Endothelial cell of umbilical vein (primary cell): ENCODE measurements at regions not wholly inside any gene's neighbourhood (a gene's known extent, or its start where the extent isn't known, plus 50 kb on each side); places are given as distances from the start of the nearest gene placed in this dataset.

Experiments
- BruUV-seq: library from RNA; stranded (reverse); fragments of 400-500 nt; replicated peaks from 2 replicates; lab custom pipeline; 2021; lab: Mats Ljungman, UMichigan
- CTCF ChIA-PET: fragments of 300-600, 350-600 bp; sonication (Branson Sonifier 250); formaldehyde crosslinking; loops from one replicate; lab custom pipeline; 2021; ENCODE audit warnings: antibody characterized with exemption, inconsistent platforms; lab: Charles Lee
- POLR2A ChIA-PET: fragments of 300-600, 350-600 bp; sonication (Branson Sonifier 250); formaldehyde crosslinking; loops from one replicate; lab custom pipeline; 2021; ENCODE audit warnings: antibody characterized with exemption, inconsistent platforms; lab: Charles Lee
- DNase-seq: peaks from one replicate; pipeline ENCODE4 v3.0.0-alpha.2; 2011; ENCODE audit warnings: low read depth, low spot score
- FAIRE-seq: peaks from 2 replicates; lab custom pipeline; 2011; peaks lifted over from hg19 to GRCh38; lab: Jason Lieb, UNC
- H2AFZ ChIP-seq: 2 replicates; pipeline ENCODE4 v1.6.0; 2012; ENCODE audit warnings: low read depth, low read length, control low read depth, inconsistent platforms
- H3K27ac ChIP-seq: 2 replicates; pipeline ENCODE4 v1.5.1; 2011; ENCODE audit warnings: low read depth, mild to moderate bottlenecking, control low read depth, low read length, moderate library complexity; ENCODE audit not compliant: insufficient read depth
- H3K27me3 ChIP-seq, 2 experiments: 2 replicates each; pipeline versions ENCODE4 v1.6.0 to v1.6.1; 2011; ENCODE audit warnings: low read length in 2 of 2, mixed read lengths in 1 of 2; ENCODE audit not compliant: control insufficient read depth in 2 of 2, insufficient read depth in 2 of 2
- H3K36me3 ChIP-seq, 2 experiments: 2 replicates in 1 of 2; 3 replicates in 1 of 2; pipeline ENCODE4 v1.5.1; 2011; ENCODE audit warnings: low read length in 2 of 2, mild to moderate bottlenecking in 1 of 2, moderate library complexity in 1 of 2; ENCODE audit not compliant: control insufficient read depth in 2 of 2, insufficient read depth in 2 of 2; ENCODE audit errors: extremely low read depth in 1 of 2
- H3K4me1 ChIP-seq: 3 replicates; pipeline ENCODE4 v1.5.1; 2011; ENCODE audit warnings: mild to moderate bottlenecking, low read length; ENCODE audit not compliant: control insufficient read depth, insufficient read depth; ENCODE audit errors: extremely low read depth
- H3K4me2 ChIP-seq: 2 replicates; pipeline ENCODE4 v1.6.1; 2011; ENCODE audit warnings: low read length, control low read depth, mixed read lengths; ENCODE audit not compliant: insufficient read depth
- H3K4me3 ChIP-seq, 3 experiments: fragments of 200-600 bp in 1 of 3; sonication (generic), shearing (Covaris generic) in 1 of 3; replicated peaks in 1 of 3; 2 replicates each; pipeline ENCODE4 v1.5.1; 2011 to 2016; ENCODE audit warnings: control low read depth in 3 of 3, low read length in 3 of 3, mild to moderate bottlenecking in 2 of 3, inconsistent platforms in 1 of 3, low read depth in 1 of 3, moderate library complexity in 1 of 3; ENCODE audit not compliant: insufficient read depth in 1 of 3
- H3K79me2 ChIP-seq: 2 replicates; pipeline ENCODE4 v1.6.0; 2012; ENCODE audit warnings: low read length, inconsistent platforms; ENCODE audit not compliant: control insufficient read depth, insufficient read depth
- H3K9ac ChIP-seq: replicated peaks from 2 replicates; pipeline ENCODE3; 2011; ENCODE audit warnings: low read length, control low read depth; ENCODE audit not compliant: insufficient read depth; ENCODE audit errors: extremely low read depth
- H3K9me1 ChIP-seq: replicated peaks from 3 replicates; pipeline ENCODE4 v1.6.0; 2011; ENCODE audit warnings: mild to moderate bottlenecking, low read length; ENCODE audit not compliant: control insufficient read depth, insufficient read depth; ENCODE audit errors: extremely low read depth
- H3K9me3 ChIP-seq: replicated peaks from 2 replicates; pipeline ENCODE4 v1.5.1; 2012; ENCODE audit warnings: low read length, inconsistent platforms; ENCODE audit not compliant: control insufficient read depth, insufficient read depth
- H4K20me1 ChIP-seq: replicated peaks from 2 replicates; pipeline ENCODE3; 2011; ENCODE audit warnings: mild to moderate bottlenecking, low read length; ENCODE audit not compliant: control insufficient read depth, insufficient read depth; ENCODE audit errors: extremely low read depth
- EZH2 ChIP-seq: IDR thresholded peaks from 2 replicates; pipeline ENCODE4 v1.6.1; 2012; ENCODE audit warnings: borderline replicate concordance, low read depth, mild to moderate bottlenecking, moderate library complexity, low read length, inconsistent platforms; ENCODE audit not compliant: severe bottlenecking
- FOS ChIP-seq: IDR thresholded peaks from 2 replicates; pipeline ENCODE4 v1.6.1; 2011; ENCODE audit warnings: mild to moderate bottlenecking, low read length, moderate library complexity, borderline replicate concordance; ENCODE audit not compliant: insufficient read depth
- GATA2 ChIP-seq: IDR thresholded peaks from 2 replicates; pipeline ENCODE4 v1.7.0; 2011; ENCODE audit warnings: low read depth, mild to moderate bottlenecking, moderate library complexity, mixed read lengths, low read length; ENCODE audit not compliant: insufficient read length, insufficient read depth
- JUN ChIP-seq: IDR thresholded peaks from 2 replicates; pipeline ENCODE4 v1.6.1; 2011; ENCODE audit warnings: borderline replicate concordance, low read depth; ENCODE audit not compliant: insufficient read length, insufficient read depth
- MYC ChIP-seq: IDR thresholded peaks from one replicate; pipeline ENCODE4 v1.6.1; 2011; ENCODE audit warnings: mild to moderate bottlenecking, low read depth, low read length
- POLR2A ChIP-seq: IDR thresholded peaks from 2 replicates; pipeline ENCODE4 v1.6.1; 2012; ENCODE audit warnings: low read depth, mild to moderate bottlenecking, control low read depth, low read length
- POLR2AphosphoS5 ChIP-seq: IDR thresholded peaks from 2 replicates; pipeline ENCODE4 v1.6.1; 2012; ENCODE audit warnings: low read depth, mild to moderate bottlenecking, control low read depth, low read length, moderate library complexity; ENCODE audit not compliant: insufficient read depth
- dilution Hi-C: fragments of 300-500 bp; cut with MboI; formaldehyde crosslinking; loops from one replicate; pipeline ENCODE4 v1.15.0; 2019; ENCODE audit warnings: low sequenced_read_pairs; ENCODE audit not compliant: extremely low pct_ligation_motif_present
- intact Hi-C: fragments of 100-400 bp; cut with micrococcal nuclease; formaldehyde crosslinking; loops from one replicate; pipeline ENCODE4 v1.10.0; 2022
- TF ChIP-seq, protein P1 (sequence below), 2 donors: IDR thresholded peaks; 1 replicate in 1 of 2; 2 replicates in 1 of 2; pipeline ENCODE4 v1.5.1; 2011; ENCODE audit warnings: low read length in 2 of 2, mild to moderate bottlenecking in 2 of 2, moderate library complexity in 2 of 2, control low read depth in 1 of 2, inconsistent platforms in 1 of 2, low read depth in 1 of 2; ENCODE audit not compliant: insufficient read depth in 1 of 2; ENCODE audit errors: extremely low read depth in 1 of 2
- TF ChIP-seq, protein P2 (sequence below): IDR thresholded peaks from 2 replicates; pipeline ENCODE4 v1.6.1; 2011; ENCODE audit not compliant: insufficient read depth, insufficient read length

GRCh38 chr10:2262333-2262732 is 525.0 kb upstream of the ADARB2 start:
- Histone ChIP-seq H4K20me1 (no peaks in the 10 kb centered on the region), H3K9ac (no peak overlapping the region), H3K9me1 (no peaks in the 10 kb centered on the region), H3K27ac (no peak overlapping the region), H3K4me2 (no peak overlapping the region), H3K27me3 (no peaks in the 10 kb centered on the region), H3K9me3 (no peaks in the 10 kb centered on the region), H3K36me3 (no peaks in the 10 kb centered on the region), H3K4me1 (no peaks in the 10 kb centered on the region), H3K79me2 (no peaks in the 10 kb centered on the region), H2AFZ (no peak overlapping the region), H3K4me3 (no peak overlapping the region)
- no peak for DNase-seq
- dilution Hi-C loops = no loop called here
- intact Hi-C loops = no loop called here
- TF ChIP-seq JUN (no peak), FOS (no peak), POLR2A (no peak), EZH2 (no peak), GATA2 (no peak), POLR2AphosphoS5 (no peak), MYC (no peak)
- TF ChIP-seq, protein P1, sequence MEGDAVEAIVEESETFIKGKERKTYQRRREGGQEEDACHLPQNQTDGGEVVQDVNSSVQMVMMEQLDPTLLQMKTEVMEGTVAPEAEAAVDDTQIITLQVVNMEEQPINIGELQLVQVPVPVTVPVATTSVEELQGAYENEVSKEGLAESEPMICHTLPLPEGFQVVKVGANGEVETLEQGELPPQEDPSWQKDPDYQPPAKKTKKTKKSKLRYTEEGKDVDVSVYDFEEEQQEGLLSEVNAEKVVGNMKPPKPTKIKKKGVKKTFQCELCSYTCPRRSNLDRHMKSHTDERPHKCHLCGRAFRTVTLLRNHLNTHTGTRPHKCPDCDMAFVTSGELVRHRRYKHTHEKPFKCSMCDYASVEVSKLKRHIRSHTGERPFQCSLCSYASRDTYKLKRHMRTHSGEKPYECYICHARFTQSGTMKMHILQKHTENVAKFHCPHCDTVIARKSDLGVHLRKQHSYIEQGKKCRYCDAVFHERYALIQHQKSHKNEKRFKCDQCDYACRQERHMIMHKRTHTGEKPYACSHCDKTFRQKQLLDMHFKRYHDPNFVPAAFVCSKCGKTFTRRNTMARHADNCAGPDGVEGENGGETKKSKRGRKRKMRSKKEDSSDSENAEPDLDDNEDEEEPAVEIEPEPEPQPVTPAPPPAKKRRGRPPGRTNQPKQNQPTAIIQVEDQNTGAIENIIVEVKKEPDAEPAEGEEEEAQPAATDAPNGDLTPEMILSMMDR (IDR thresholded peaks at IDR 0.05; ENCODE audit: extremely low read depth in 1 of 2, insufficient read depth in 1 of 2, low read depth in 1 of 2, low read length in 2 of 2) = no peak
- TF ChIP-seq, protein P2, sequence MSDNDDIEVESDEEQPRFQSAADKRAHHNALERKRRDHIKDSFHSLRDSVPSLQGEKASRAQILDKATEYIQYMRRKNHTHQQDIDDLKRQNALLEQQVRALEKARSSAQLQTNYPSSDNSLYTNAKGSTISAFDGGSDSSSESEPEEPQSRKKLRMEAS = no peak
- no TSS peak for BruUV-seq
- FAIRE-seq = no peak
- ChIA-PET CTCF (no interaction called here), POLR2A (no interaction called here)
